GM23248 (cell line): ENCODE measurements at regions not wholly inside any gene's neighbourhood (a gene's known extent, or its start where the extent isn't known, plus 50 kb on each side); places are given as distances from the start of the nearest gene placed in this dataset.

Experiments used
- EZH2 ChIP-seq: fragments of 200-600 bp; sonication (generic); IDR thresholded peaks from 2 replicates; pipeline ENCODE4 v1.6.1; 2018; ENCODE audit warnings: antibody characterized with exemption, mild to moderate bottlenecking; ENCODE audit not compliant: insufficient read depth, poor library complexity, severe bottlenecking
- EZH2phosphoT487 ChIP-seq: fragments of 200-600 bp; sonication (generic); IDR thresholded peaks from 2 replicates; pipeline ENCODE4 v1.6.1; 2018; ENCODE audit warnings: antibody characterized with exemption, moderate library complexity, mild to moderate bottlenecking, low read depth; ENCODE audit not compliant: insufficient read depth

GRCh38 chr5:110019119-110019518, 329.4 kb downstream of the MAN2A1 start:
- TF ChIP-seq EZH2phosphoT487: no peak
- TF ChIP-seq EZH2: no peak
